IMR-90 (cell line): ENCODE measurements at regions not wholly inside any gene's neighbourhood (a gene's known extent, or its start where the extent isn't known, plus 50 kb on each side); places are given as distances from the start of the nearest gene placed in this dataset.
A peak's percentile ranks its signal among the peaks of the same experiment; 100 is the strongest.

ENCODE experiments used
- ATAC-seq: fragments of 200-7000 bp; cut with Tn5 transposase; 2 replicates; pipeline ENCODE4 v1.9.1; 2020; ENCODE audit warnings: low read depth, mild to moderate bottlenecking, moderate library complexity
- BruUV-seq: library from RNA; stranded (reverse); fragments of 400-500 nt; replicated peaks from 2 replicates; lab custom pipeline; 2021; lab: Mats Ljungman, UMichigan
- CTCF ChIA-PET: fragments of 300-600 bp; formaldehyde crosslinking; extraction: SDS; loops from one replicate; lab custom pipeline; 2021; ENCODE audit warnings: antibody characterized with exemption; lab: Yijun Ruan, JAX
- POLR2A ChIA-PET: fragments of 300-600 bp; sonication (Branson Sonifier 250); formaldehyde crosslinking; loops from one replicate; lab custom pipeline; 2022; ENCODE audit warnings: antibody characterized with exemption; ENCODE audit not compliant: unreplicated experiment; lab: Charles Lee
- DNase-seq: peaks from one replicate; pipeline ENCODE4 v3.0.0; 2013
- H2AFZ ChIP-seq: replicated peaks from 2 replicates; pipeline ENCODE3; 2013; ENCODE audit warnings: low read length, mild to moderate bottlenecking; ENCODE audit not compliant: poor library complexity
- H2AK5ac ChIP-seq: 2 replicates; pipeline ENCODE4 v1.6.1; 2013; ENCODE audit warnings: low read depth, low read length, inconsistent platforms
- H2AK9ac ChIP-seq: replicated peaks from 2 replicates; pipeline ENCODE3; 2013; ENCODE audit warnings: mild to moderate bottlenecking, low read depth, low read length, moderate library complexity; ENCODE audit not compliant: poor library complexity
- H2BK120ac ChIP-seq: 2 replicates; pipeline ENCODE4 v1.6.1; 2013; ENCODE audit warnings: low read depth, low read length, inconsistent platforms
- H2BK15ac ChIP-seq: 3 replicates; pipeline ENCODE4 v1.6.1; 2013; ENCODE audit warnings: low read depth, low read length, inconsistent platforms
- H2BK20ac ChIP-seq: 2 replicates; pipeline ENCODE4 v1.6.1; 2013; ENCODE audit warnings: low read depth, mild to moderate bottlenecking, inconsistent platforms, low read length, moderate library complexity
- H2BK5ac ChIP-seq: 2 replicates; pipeline ENCODE4 v1.6.1; 2013; ENCODE audit warnings: mild to moderate bottlenecking, low read depth, low read length, inconsistent platforms; ENCODE audit not compliant: poor library complexity, severe bottlenecking
- H3K14ac ChIP-seq: replicated peaks from 2 replicates; pipeline ENCODE4 v1.6.1; 2013; ENCODE audit warnings: low read depth, low read length, inconsistent platforms
- H3K18ac ChIP-seq: 2 replicates; pipeline ENCODE4 v1.6.1; 2013; ENCODE audit warnings: low read depth, low read length, control low read depth
- H3K23ac ChIP-seq: 2 replicates; pipeline ENCODE4 v1.6.1; 2013; ENCODE audit warnings: low read depth, low read length, inconsistent platforms
- H3K27ac ChIP-seq: 2 replicates; pipeline ENCODE4 v1.5.1; 2013; ENCODE audit warnings: mild to moderate bottlenecking, control low read depth, low read length; ENCODE audit not compliant: insufficient read depth
- H3K27me3 ChIP-seq: 2 replicates; pipeline ENCODE4 v1.6.1; 2013; ENCODE audit warnings: low read length; ENCODE audit not compliant: control insufficient read depth, insufficient read depth
- H3K36me3 ChIP-seq: 2 replicates; pipeline ENCODE4 v1.6.1; 2013; ENCODE audit warnings: low read length, mixed read lengths; ENCODE audit not compliant: control insufficient read depth, insufficient read depth
- H3K4ac ChIP-seq: 2 replicates; pipeline ENCODE4 v1.6.1; 2013; ENCODE audit warnings: low read depth, low read length, inconsistent platforms
- H3K4me1 ChIP-seq: 2 replicates; pipeline ENCODE4 v1.6.1; 2013; ENCODE audit warnings: low read length, mixed read lengths; ENCODE audit not compliant: control insufficient read depth, insufficient read depth
- H3K4me2 ChIP-seq: 2 replicates; pipeline ENCODE4 v1.6.1; 2013; ENCODE audit warnings: low read depth, mild to moderate bottlenecking, control low read depth, low read length, moderate library complexity
- H3K4me3 ChIP-seq: 2 replicates; pipeline ENCODE4 v1.5.1; 2013; ENCODE audit warnings: low read depth, mild to moderate bottlenecking, control low read depth, low read length, moderate library complexity; ENCODE audit not compliant: insufficient read depth
- H3K56ac ChIP-seq: 2 replicates; pipeline ENCODE4 v1.6.1; 2013; ENCODE audit warnings: low read length, inconsistent platforms; ENCODE audit not compliant: insufficient read depth; ENCODE audit errors: extremely low read depth
- H3K79me1 ChIP-seq, 2 experiments: 2 replicates each; pipeline ENCODE4 v1.6.1; 2013; ENCODE audit warnings: low read length in 2 of 2, inconsistent platforms in 1 of 2, low read depth in 1 of 2
- H3K9ac ChIP-seq: 2 replicates; pipeline ENCODE4 v1.6.1; 2013; ENCODE audit warnings: low read depth, low read length, control low read depth
- H3K9me1 ChIP-seq: 2 replicates; pipeline ENCODE4 v1.6.1; 2013; ENCODE audit warnings: low read length, inconsistent platforms; ENCODE audit not compliant: insufficient read depth
- H3K9me3 ChIP-seq: 2 replicates; pipeline ENCODE4 v1.6.1; 2013; ENCODE audit warnings: low read length; ENCODE audit not compliant: control insufficient read depth, insufficient read depth
- H4K20me1 ChIP-seq: 2 replicates; pipeline ENCODE4 v1.6.1; 2013; ENCODE audit warnings: low read length, inconsistent platforms; ENCODE audit not compliant: insufficient read depth
- H4K5ac ChIP-seq: 2 replicates; pipeline ENCODE4 v1.6.1; 2013; ENCODE audit warnings: mild to moderate bottlenecking, low read depth, low read length, control low read depth
- H4K8ac ChIP-seq, 2 experiments: 2 replicates each; pipeline ENCODE4 v1.6.1; 2013; ENCODE audit warnings: low read depth in 2 of 2, low read length in 2 of 2, control low read depth in 1 of 2, inconsistent platforms in 1 of 2
- H4K91ac ChIP-seq: 2 replicates; pipeline ENCODE4 v1.6.1; 2013; ENCODE audit warnings: low read depth, low read length, inconsistent platforms; ENCODE audit not compliant: insufficient read depth
- BHLHE40 ChIP-seq: fragments of 150-350 bp; IDR thresholded peaks from 2 replicates; pipeline ENCODE4 v1.6.1; 2016; ENCODE audit warnings: mild to moderate bottlenecking, low read depth, low read length
- CEBPB ChIP-seq: IDR thresholded peaks from 2 replicates; pipeline ENCODE4 v1.6.1; 2012; ENCODE audit warnings: low read depth, low read length, improper control_type of control experiment
- CHD1 ChIP-seq: IDR thresholded peaks from 2 replicates; pipeline ENCODE4 v1.6.1; 2012; ENCODE audit warnings: low read depth, low read length, improper control_type of control experiment
- CTCF ChIP-seq: conservative IDR thresholded peaks from 2 replicates; pipeline ENCODE4 v1.5.1; 2012; ENCODE audit warnings: mild to moderate bottlenecking, low read depth, low read length, improper control_type of control experiment
- ELK1 ChIP-seq: fragments of 150-350 bp; IDR thresholded peaks from 2 replicates; pipeline ENCODE4 v1.6.1; 2016; ENCODE audit warnings: low read depth, mild to moderate bottlenecking, low read length, moderate library complexity, borderline replicate concordance
- FOS ChIP-seq: fragments of 150-350 bp; IDR thresholded peaks from 2 replicates; pipeline ENCODE4 v1.6.1; 2016; ENCODE audit warnings: low read depth, low read length
- MAFK ChIP-seq: IDR thresholded peaks from 2 replicates; pipeline ENCODE4 v1.6.1; 2012; ENCODE audit warnings: low read depth, low read length, improper control_type of control experiment
- MAZ ChIP-seq: IDR thresholded peaks from 2 replicates; pipeline ENCODE4 v1.6.1; 2012; ENCODE audit warnings: low read depth, mild to moderate bottlenecking, low read length, improper control_type of control experiment, moderate library complexity, borderline replicate concordance
- MXI1 ChIP-seq: IDR thresholded peaks from 2 replicates; pipeline ENCODE4 v1.6.1; 2012; ENCODE audit warnings: low read depth, mild to moderate bottlenecking, low read length, moderate library complexity, borderline replicate concordance
- NFE2L2 ChIP-seq: fragments of 150-350 bp; IDR thresholded peaks from 2 replicates; pipeline ENCODE4 v1.6.1; 2016; ENCODE audit warnings: low read depth, mild to moderate bottlenecking, low read length
- POLR2A ChIP-seq: IDR thresholded peaks from 2 replicates; pipeline ENCODE4 v1.6.1; 2012; ENCODE audit warnings: mild to moderate bottlenecking, low read depth, low read length
- RAD21 ChIP-seq: IDR thresholded peaks from 2 replicates; pipeline ENCODE4 v1.6.1; 2012; ENCODE audit warnings: low read length, improper control_type of control experiment
- RCOR1 ChIP-seq: IDR thresholded peaks from 2 replicates; pipeline ENCODE4 v1.6.1; 2012; ENCODE audit warnings: mild to moderate bottlenecking, low read length, improper control_type of control experiment; ENCODE audit not compliant: insufficient replicate concordance
- RFX5 ChIP-seq: IDR thresholded peaks from 2 replicates; pipeline ENCODE4 v1.8.0; 2012; ENCODE audit warnings: low read depth, mild to moderate bottlenecking, low read length, moderate library complexity
- SMC3 ChIP-seq: fragments of 150-350 bp; IDR thresholded peaks from 2 replicates; pipeline ENCODE4 v1.6.1; 2016; ENCODE audit warnings: low read depth, mild to moderate bottlenecking, antibody characterized with exemption, low read length, moderate library complexity
- USF2 ChIP-seq: fragments of 150-350 bp; IDR thresholded peaks from 2 replicates; pipeline ENCODE4 v1.6.1; 2017; ENCODE audit warnings: mild to moderate bottlenecking, antibody characterized with exemption, low read length, low read depth
- WGBS, 2 experiments: methylation state at CpG; one replicate each; pipeline versions ENCODE4 v1.1.5 to v1.1.7; 2013; ENCODE audit warnings: missing lambda C conversion rate in 2 of 2; ENCODE audit not compliant: insufficient read length in 1 of 2; ENCODE audit errors: extremely low coverage in 2 of 2; 5-methylcytosine and 5-hydroxymethylcytosine counted together
- dilution Hi-C: fragments of 300-500 bp; cut with HindIII; formaldehyde crosslinking; loops from one replicate; pipeline ENCODE4 v1.14.3; 2018; ENCODE audit warnings: low sequenced_read_pairs; ENCODE audit not compliant: unreplicated experiment
- in situ Hi-C: fragments of 300-500 bp; cut with MboI; formaldehyde crosslinking; loops from 3 replicates; pipeline ENCODE4 v1.14.3; 2019; ENCODE audit warnings: low sequenced_read_pairs, inconsistent platforms, mixed read lengths
- intact Hi-C: fragments of 100-400 bp; cut with micrococcal nuclease; formaldehyde crosslinking; loops from 2 replicates; pipeline ENCODE4 v1.10.0; 2022

GRCh38 chr15:89030311-89030710, 57.9 kb upstream of the ABHD2 start:
- Histone ChIP-seq H3K9me1 (no peaks in the 10 kb centered on the region), H3K27me3 (no peaks in the 10 kb centered on the region), H3K27ac (no peak overlapping the region), H2BK15ac (no peak overlapping the region), H4K91ac (no peak overlapping the region), H2BK5ac (no peak overlapping the region), H2AK5ac (no peak overlapping the region), H3K79me1 (no peaks in the 10 kb centered on the region), H4K20me1 (no peaks in the 10 kb centered on the region), H3K9ac (no peak overlapping the region), H3K4me2 (no peak overlapping the region), H3K36me3 (no peaks in the 10 kb centered on the region), H2AK9ac (peak overlapping the region; percentile 67), H3K4me3 (no peak overlapping the region), H3K4me1 (no peaks in the 10 kb centered on the region), H2AFZ (peak overlapping the region; percentile 34), H3K56ac (no peak overlapping the region), H2BK120ac (no peak overlapping the region), H4K5ac (no peak overlapping the region), H3K14ac (no peak overlapping the region), H3K4ac (no peak overlapping the region), H3K18ac (no peak overlapping the region), H2BK20ac (no peak overlapping the region), H3K23ac (no peak overlapping the region), H4K8ac (no peak overlapping the region), H3K9me3 (peaks cover 5% of the 10 kb centered on the region)
- WGBS, 2 experiments: no CpG with 5 or more reads among the region's 3 CpGs
- ATAC-seq (no peak), DNase-seq (no peak)
- TF ChIP-seq NFE2L2 (no peak), CHD1 (no peak), FOS (no peak), MAFK (no peak), SMC3 (no peak), BHLHE40 (no peak), RFX5 (no peak), RAD21 (no peak), CEBPB (no peak), POLR2A (no peak), USF2 (no peak), ELK1 (no peak), RCOR1 (no peak), CTCF (no peak), MAZ (no peak), MXI1 (no peak)
- ChIA-PET CTCF (no interaction called here), POLR2A (no interaction called here)
- in situ Hi-C loops (no loop called here), dilution Hi-C loops (no loop called here), intact Hi-C loops (no loop called here)
- no TSS peak for BruUV-seq
